ENCODE measurements at regions not wholly inside any gene's neighbourhood (a gene's known extent, or its start where the extent isn't known, plus 50 kb on each side); places are given as distances from the start of the nearest gene placed in this dataset.

- no peak for TF ChIP-seq POLR2AphosphoS5 (IDR thresholded peaks at IDR 0.05)
- TF ChIP-seq POLR2A (IDR thresholded peaks at IDR 0.05), result no peak
- no peak for TF ChIP-seq CTCF (IDR thresholded peaks at IDR 0.05)
- no peak for TF ChIP-seq EP300 (IDR thresholded peaks at IDR 0.05)
Observed at GRCh38 chr18:39435209-39435608, 1869.6 kb upstream of the CELF4 start.
